ENCODE measurements at regions not wholly inside any gene's neighbourhood (a gene's known extent, or its start where the extent isn't known, plus 50 kb on each side); places are given as distances from the start of the nearest gene placed in this dataset.
"Not testable (repeated sequence)": the region's sequence is repeated elsewhere in the genome, so short reads cannot be mapped to it uniquely, and the experiment has no call there.

DNA sequence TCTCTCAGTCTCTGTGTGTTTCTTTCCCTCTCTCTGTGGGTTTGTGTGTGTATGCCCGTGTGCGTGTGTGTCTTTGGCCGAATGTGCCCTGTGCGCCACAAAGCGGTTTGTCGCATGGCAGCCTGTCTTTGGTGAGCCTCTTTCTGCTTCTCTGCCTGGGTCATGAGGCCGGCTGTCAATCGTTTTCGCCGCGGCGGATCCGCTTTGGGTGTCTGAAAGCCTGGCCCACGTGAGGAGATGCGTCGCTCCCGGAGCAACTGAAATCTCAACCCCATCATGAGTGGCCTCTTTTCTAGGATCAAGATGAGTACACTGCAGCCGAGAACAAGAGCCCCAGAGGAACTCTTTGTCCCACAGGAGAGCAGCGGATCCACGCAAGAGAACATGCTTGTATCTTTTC is 98.6 kb upstream of the FOXD4L5 start:
- not testable (repeated sequence) for H4K20me1 ChIP-seq (ENCODE audit: insufficient read depth, low read length); H3K27ac ChIP-seq (ENCODE audit: low read length); H2AFZ ChIP-seq (ENCODE audit: low read length); H3K36me3 ChIP-seq (replicated peaks; ENCODE audit: insufficient read depth, low read length); H3K27me3 ChIP-seq (replicated peaks; ENCODE audit: insufficient read depth, low read length); H3K4me2 ChIP-seq (ENCODE audit: low read depth, low read length); H3K4me1 ChIP-seq (ENCODE audit: low read length); H3F3A ChIP-seq (ENCODE audit: insufficient read depth, low read length); H3K79me2 ChIP-seq (ENCODE audit: low read length); H3K9me3 ChIP-seq (replicated peaks; ENCODE audit: insufficient read depth, low read length); H3K4me3 ChIP-seq (ENCODE audit: low read length); H3K9me2 ChIP-seq (replicated peaks; ENCODE audit: insufficient read depth, low read length); H3K9ac ChIP-seq (ENCODE audit: low read length); DNase-seq

DNA sequence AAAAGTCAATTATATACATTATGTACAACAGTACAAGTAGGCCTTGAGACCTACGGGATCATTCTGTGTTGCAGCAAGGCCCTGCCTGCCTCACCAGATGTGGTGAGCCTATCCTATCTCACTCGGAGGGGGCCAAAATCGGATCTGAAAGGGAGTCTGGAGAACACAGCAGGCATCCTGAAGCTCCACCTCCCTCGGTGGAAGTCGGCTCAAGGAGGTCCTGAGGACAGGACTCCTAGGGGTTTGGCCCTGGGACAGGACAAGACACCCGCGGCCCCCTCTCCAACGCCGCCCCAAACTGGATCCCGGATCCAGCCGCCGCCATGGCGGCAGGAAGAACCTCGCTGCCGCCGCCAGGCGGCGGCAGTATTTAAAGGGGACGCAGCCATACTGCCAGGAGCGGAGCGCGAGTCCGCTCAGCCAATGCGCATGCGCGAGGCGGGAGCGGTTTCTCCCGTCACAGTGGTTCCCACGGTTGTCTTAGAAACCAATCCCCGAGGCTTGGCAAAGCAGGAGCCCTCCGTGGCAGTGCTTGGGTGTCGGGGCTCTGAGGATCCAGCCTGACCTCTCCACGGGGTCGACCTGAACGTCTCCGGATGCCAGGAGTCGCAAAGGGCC is 97.8 kb upstream of the FOXD4L5 start:
- H3F3A ChIP-seq (ENCODE audit: insufficient read depth, low read length); DNase-seq; H3K27me3 ChIP-seq (replicated peaks; ENCODE audit: insufficient read depth, low read length); H3K4me1 ChIP-seq (ENCODE audit: low read length); H3K9ac ChIP-seq (ENCODE audit: low read length); H3K9me2 ChIP-seq (replicated peaks; ENCODE audit: insufficient read depth, low read length); H3K4me3 ChIP-seq (ENCODE audit: low read length); H4K20me1 ChIP-seq (ENCODE audit: insufficient read depth, low read length); H3K27ac ChIP-seq (ENCODE audit: low read length); H3K36me3 ChIP-seq (replicated peaks; ENCODE audit: insufficient read depth, low read length); H3K9me3 ChIP-seq (replicated peaks; ENCODE audit: insufficient read depth, low read length); H3K4me2 ChIP-seq (ENCODE audit: low read depth, low read length); H2AFZ ChIP-seq (ENCODE audit: low read length); H3K79me2 ChIP-seq (ENCODE audit: low read length): not testable (repeated sequence)

Measured in MM.1S (cell line).